HG03108 (cell line): ENCODE measurements at regions not wholly inside any gene's neighbourhood (a gene's known extent, or its start where the extent isn't known, plus 50 kb on each side); places are given as distances from the start of the nearest gene placed in this dataset.
"Not testable (repeated sequence)": the region's sequence is repeated elsewhere in the genome, so short reads cannot be mapped to it uniquely, and the experiment has no call there.

Experiments used
- ATAC-seq: cut with Tn5 transposase; IDR thresholded peaks from one replicate; pipeline ENCODE4 v1.9.1; 2021; ENCODE audit warnings: moderate library complexity; ENCODE audit not compliant: unreplicated experiment

GRCh38 chr4:103324811-103325210 is 126.7 kb upstream of the CENPE start:
- no peak for ATAC-seq

- ATAC-seq, result no peak
Observed at GRCh38 chr4:103318327-103318726, 120.2 kb upstream of the CENPE start.

GRCh38 chr4:103308248-103308561 is 110.1 kb upstream of the CENPE start:
- no peak for ATAC-seq

- ATAC-seq, result no peak
Observed at GRCh38 chr4:103307453-103308247, 109.5 kb upstream of the CENPE start.

GRCh38 chr4:103306870-103307375 is 108.8 kb upstream of the CENPE start:
- ATAC-seq, result no peak

GRCh38 chr4:103305355-103305754 is 107.2 kb upstream of the CENPE start:
- ATAC-seq, result no peak

- no peak for ATAC-seq
Observed at GRCh38 chr4:103303011-103303410, 104.9 kb upstream of the CENPE start.

- ATAC-seq, result no peak
Observed at GRCh38 chr4:103292959-103293358, 94.8 kb upstream of the CENPE start.

GRCh38 chr4:103292373-103292772 is 94.2 kb upstream of the CENPE start:
- ATAC-seq, result no peak

GRCh38 chr4:103289186-103289585 is 91.0 kb upstream of the CENPE start:
- no peak for ATAC-seq

DNA sequence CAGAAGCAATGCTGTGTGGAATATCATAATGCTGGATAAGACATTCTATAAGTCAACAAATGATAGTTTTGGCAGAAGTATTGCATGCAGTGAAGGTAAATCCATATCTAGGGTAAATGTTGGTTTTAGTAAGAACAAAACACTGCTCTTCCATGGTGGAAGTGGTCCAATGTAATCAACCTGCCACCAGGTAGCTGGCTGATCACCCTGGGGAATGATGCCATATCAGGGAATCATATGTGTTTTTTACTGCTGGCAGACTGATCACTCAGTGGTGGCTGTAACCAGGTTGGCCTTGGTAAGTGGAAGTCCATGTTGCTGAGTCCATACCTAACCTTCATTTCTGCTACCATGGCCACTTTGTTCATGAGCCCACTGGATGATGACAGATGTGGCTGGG is 74.0 kb upstream of the CENPE start:
- no peak for ATAC-seq

GRCh38 chr4:103268746-103269145 is 70.6 kb upstream of the CENPE start:
- ATAC-seq, result no peak

GRCh38 chr4:103264905-103265304 is 66.8 kb upstream of the CENPE start:
- ATAC-seq, result no peak

DNA sequence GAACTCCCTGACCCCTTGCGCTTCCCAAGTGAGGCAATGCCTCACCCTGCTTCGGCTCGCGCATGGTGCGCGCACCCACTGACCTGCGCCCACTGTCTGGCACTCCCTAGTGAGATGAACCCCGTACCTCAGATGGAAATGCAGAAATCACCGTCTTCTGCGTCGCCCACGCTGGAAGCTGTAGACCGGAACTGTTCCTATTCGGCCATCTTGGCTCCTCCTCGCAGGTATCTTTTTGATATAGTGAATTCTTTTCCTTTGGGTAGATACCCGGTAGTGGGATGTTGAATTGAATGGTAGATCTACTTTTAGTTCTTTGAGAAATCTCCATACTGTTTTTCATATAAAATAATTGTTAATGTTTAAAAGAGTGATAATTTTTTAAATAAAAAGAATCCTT is 57.9 kb upstream of the CENPE start:
- ATAC-seq, result not testable (repeated sequence)
